MM.1S (cell line): ENCODE measurements at regions not wholly inside any gene's neighbourhood (a gene's known extent, or its start where the extent isn't known, plus 50 kb on each side); places are given as distances from the start of the nearest gene placed in this dataset.
"Not testable (repeated sequence)": the region's sequence is repeated elsewhere in the genome, so short reads cannot be mapped to it uniquely, and the experiment has no call there.

Experiments
- EZH2phosphoT487 ChIP-seq: fragments of 300-600 bp; sonication (generic); IDR thresholded peaks from 2 replicates; pipeline ENCODE4 v1.6.1; 2018; ENCODE audit warnings: antibody characterized with exemption, low read length
- TF ChIP-seq, protein P1 (sequence below): fragments of 300-600 bp; sonication (generic); IDR thresholded peaks from 2 replicates; pipeline ENCODE4 v1.5.1; 2016; ENCODE audit warnings: antibody characterized with exemption, low read length, mixed read lengths

DNA sequence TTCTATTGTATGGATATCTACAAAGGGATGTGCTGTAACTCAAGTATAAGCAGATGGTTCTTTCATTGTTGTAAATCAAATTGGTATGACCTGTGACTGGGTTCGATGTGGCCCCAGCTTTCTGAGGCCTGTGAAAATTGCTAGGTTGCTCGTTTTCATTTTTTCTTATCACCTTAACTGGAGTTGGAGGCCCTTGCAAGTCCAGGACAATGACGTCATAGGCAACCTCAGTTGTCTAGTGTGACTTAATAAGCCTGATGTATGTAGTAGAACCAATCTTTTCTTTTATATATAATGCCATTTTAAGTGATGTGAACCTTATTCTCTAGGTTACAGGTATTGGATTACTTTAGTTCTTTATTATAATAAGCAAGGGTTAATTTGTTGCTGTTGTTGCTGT lies 415.3 kb downstream of the POTEH start:
- TF ChIP-seq, protein P1, sequence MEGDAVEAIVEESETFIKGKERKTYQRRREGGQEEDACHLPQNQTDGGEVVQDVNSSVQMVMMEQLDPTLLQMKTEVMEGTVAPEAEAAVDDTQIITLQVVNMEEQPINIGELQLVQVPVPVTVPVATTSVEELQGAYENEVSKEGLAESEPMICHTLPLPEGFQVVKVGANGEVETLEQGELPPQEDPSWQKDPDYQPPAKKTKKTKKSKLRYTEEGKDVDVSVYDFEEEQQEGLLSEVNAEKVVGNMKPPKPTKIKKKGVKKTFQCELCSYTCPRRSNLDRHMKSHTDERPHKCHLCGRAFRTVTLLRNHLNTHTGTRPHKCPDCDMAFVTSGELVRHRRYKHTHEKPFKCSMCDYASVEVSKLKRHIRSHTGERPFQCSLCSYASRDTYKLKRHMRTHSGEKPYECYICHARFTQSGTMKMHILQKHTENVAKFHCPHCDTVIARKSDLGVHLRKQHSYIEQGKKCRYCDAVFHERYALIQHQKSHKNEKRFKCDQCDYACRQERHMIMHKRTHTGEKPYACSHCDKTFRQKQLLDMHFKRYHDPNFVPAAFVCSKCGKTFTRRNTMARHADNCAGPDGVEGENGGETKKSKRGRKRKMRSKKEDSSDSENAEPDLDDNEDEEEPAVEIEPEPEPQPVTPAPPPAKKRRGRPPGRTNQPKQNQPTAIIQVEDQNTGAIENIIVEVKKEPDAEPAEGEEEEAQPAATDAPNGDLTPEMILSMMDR: not testable (repeated sequence)
- not testable (repeated sequence) for TF ChIP-seq EZH2phosphoT487
